ENCODE measurements at regions not wholly inside any gene's neighbourhood (a gene's known extent, or its start where the extent isn't known, plus 50 kb on each side); places are given as distances from the start of the nearest gene placed in this dataset.

DNA sequence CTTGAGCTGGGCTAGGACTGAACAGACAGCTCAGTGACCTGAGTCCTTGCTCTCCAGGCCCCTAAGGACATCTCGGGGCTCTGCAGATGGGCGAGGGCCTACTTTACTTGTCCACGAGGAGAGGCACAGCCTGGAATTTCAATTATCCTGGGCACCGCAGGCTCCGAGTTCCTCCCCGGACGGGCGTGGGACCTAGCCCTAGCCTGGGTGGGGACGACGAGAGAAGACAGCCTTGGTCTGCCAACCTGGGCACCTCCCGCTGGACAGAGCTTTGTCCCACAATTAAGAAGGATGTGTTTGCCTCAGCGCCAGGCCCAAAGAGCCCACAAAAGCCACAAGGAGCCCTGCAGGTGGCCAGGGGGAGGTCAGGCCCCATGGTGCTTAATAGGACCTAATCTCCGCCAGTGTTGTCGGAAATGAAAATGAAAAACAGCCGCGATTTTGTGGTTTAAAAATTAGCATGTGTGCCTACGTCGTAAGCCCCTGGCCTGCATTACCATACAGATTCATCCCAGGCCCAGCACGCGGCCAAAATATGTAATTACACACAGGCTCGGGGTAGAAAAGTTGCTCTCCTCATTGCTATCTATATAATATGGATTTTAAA is 51.4 kb upstream of the LHX1 start:
- TF ChIP-seq ZFX (IDR thresholded peaks at IDR 0.05) (no peak), EZH2 (IDR thresholded peaks at IDR 0.05) (no peak)
- TF ChIP-seq, protein P1, sequence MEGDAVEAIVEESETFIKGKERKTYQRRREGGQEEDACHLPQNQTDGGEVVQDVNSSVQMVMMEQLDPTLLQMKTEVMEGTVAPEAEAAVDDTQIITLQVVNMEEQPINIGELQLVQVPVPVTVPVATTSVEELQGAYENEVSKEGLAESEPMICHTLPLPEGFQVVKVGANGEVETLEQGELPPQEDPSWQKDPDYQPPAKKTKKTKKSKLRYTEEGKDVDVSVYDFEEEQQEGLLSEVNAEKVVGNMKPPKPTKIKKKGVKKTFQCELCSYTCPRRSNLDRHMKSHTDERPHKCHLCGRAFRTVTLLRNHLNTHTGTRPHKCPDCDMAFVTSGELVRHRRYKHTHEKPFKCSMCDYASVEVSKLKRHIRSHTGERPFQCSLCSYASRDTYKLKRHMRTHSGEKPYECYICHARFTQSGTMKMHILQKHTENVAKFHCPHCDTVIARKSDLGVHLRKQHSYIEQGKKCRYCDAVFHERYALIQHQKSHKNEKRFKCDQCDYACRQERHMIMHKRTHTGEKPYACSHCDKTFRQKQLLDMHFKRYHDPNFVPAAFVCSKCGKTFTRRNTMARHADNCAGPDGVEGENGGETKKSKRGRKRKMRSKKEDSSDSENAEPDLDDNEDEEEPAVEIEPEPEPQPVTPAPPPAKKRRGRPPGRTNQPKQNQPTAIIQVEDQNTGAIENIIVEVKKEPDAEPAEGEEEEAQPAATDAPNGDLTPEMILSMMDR (IDR thresholded peaks at IDR 0.05 in 2 of 3, conservative IDR thresholded peaks at IDR 0.05 in 1 of 3; ENCODE audit: borderline replicate concordance in 1 of 3, insufficient read depth in 1 of 3, low read depth in 2 of 3, low read length in 2 of 3), result no peak
- TF ChIP-seq, protein P2, sequence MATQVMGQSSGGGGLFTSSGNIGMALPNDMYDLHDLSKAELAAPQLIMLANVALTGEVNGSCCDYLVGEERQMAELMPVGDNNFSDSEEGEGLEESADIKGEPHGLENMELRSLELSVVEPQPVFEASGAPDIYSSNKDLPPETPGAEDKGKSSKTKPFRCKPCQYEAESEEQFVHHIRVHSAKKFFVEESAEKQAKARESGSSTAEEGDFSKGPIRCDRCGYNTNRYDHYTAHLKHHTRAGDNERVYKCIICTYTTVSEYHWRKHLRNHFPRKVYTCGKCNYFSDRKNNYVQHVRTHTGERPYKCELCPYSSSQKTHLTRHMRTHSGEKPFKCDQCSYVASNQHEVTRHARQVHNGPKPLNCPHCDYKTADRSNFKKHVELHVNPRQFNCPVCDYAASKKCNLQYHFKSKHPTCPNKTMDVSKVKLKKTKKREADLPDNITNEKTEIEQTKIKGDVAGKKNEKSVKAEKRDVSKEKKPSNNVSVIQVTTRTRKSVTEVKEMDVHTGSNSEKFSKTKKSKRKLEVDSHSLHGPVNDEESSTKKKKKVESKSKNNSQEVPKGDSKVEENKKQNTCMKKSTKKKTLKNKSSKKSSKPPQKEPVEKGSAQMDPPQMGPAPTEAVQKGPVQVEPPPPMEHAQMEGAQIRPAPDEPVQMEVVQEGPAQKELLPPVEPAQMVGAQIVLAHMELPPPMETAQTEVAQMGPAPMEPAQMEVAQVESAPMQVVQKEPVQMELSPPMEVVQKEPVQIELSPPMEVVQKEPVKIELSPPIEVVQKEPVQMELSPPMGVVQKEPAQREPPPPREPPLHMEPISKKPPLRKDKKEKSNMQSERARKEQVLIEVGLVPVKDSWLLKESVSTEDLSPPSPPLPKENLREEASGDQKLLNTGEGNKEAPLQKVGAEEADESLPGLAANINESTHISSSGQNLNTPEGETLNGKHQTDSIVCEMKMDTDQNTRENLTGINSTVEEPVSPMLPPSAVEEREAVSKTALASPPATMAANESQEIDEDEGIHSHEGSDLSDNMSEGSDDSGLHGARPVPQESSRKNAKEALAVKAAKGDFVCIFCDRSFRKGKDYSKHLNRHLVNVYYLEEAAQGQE (IDR thresholded peaks at IDR 0.05; ENCODE audit: low read depth), result no peak
